RWPE1 (cell line): ENCODE measurements at regions not wholly inside any gene's neighbourhood (a gene's known extent, or its start where the extent isn't known, plus 50 kb on each side); places are given as distances from the start of the nearest gene placed in this dataset.

Experiments used
- CTCF ChIA-PET: fragments of 350-600 bp; sonication (Branson Sonifier 250); formaldehyde crosslinking; extraction: SDS; loops from one replicate; lab custom pipeline; 2021; lab: Yijun Ruan, JAX
- POLR2A ChIA-PET: fragments of 400-600 bp; formaldehyde crosslinking; extraction: SDS; loops from one replicate; lab custom pipeline; 2020; ENCODE audit warnings: antibody characterized with exemption; ENCODE audit not compliant: low non-redundant PET; lab: Yijun Ruan, JAX
- DNase-seq: peaks from one replicate; pipeline ENCODE4 v3.0.0; 2012; ENCODE audit warnings: low spot score
- H3K27ac ChIP-seq: fragments of 450-650 bp; 2 replicates; pipeline ENCODE4 v1.5.1; 2017
- CTCF ChIP-seq: fragments of 450-650 bp; conservative IDR thresholded peaks from 2 replicates; pipeline ENCODE4 v1.5.1; 2017; ENCODE audit warnings: low read depth, mild to moderate bottlenecking

DNA sequence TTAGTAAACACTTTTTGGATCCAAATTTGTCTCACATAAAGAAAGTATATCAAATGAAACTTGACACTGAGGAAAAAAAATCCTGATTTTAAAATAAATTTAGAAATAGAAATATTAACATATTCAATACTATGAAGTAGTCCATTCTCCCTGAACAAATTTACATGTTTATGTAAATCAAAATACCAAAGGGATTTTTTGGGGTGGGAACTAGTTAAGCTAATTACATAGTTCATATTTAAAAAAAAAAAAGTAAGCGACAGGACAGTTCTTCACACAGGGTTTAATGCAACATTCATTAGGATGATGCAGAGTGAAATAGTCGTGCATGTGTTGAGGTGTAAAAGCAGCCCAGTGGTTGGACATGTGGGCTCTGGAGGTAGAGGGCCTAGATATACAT is 433.5 kb upstream of the B3GALT2 start:
- no peak for DNase-seq
- no peak overlapping the region for H3K27ac ChIP-seq
- TF ChIP-seq CTCF, result no peak
- ChIA-PET POLR2A (no interaction called here), CTCF (no interaction called here)

DNA sequence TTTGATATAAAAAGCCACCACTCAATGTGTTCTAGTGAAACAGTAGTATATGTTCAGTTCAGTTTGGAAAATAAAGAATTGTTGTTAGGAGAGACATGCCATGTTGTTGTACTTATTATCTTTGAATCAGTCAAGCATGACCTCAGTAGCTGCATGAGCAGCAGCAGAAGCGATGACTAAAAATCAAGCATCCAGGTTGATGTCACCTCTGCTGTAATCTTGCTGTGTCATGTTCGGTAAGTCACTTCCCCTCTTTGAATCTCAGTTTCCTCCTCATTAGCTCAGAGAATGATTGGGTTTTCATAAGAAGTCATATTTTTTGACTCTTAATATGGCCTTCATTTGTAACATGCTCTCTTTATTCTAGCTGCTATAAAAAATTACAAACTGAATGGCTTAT is 428.4 kb upstream of the B3GALT2 start:
- no peak for DNase-seq
- no peak for TF ChIP-seq CTCF
- CTCF ChIA-PET, result no interaction called here
- H3K27ac ChIP-seq, result no peak overlapping the region
- POLR2A ChIA-PET, result no interaction called here

DNA sequence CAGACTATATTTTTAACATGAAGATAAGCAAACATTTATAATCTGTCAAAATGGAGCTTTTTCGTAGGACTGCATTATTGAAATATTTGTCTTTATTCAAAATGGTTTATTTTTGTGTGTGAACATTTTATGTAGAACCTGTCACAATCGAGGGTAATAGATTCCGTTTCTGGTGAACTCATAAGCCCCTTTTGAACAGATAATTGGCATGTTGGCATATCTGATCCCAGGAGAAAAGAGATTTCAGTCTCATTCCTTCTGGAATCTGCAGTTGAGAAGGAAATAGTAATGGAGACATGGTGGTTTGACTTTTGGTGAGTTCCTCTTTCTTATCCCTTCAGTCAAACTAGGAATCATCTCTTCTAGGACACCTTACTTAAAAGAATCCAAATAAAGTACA is 427.9 kb upstream of the B3GALT2 start:
- POLR2A ChIA-PET, result no interaction called here

GRCh38 chr1:193613041-193613440 is 426.6 kb upstream of the B3GALT2 start:
- POLR2A ChIA-PET, result no interaction called here
- no peak for TF ChIP-seq CTCF
- no peak for DNase-seq
- H3K27ac ChIP-seq, result no peak overlapping the region
- CTCF ChIA-PET, result no interaction called here

More for the DNA sequence above, 427.9 kb upstream of the B3GALT2 start:
- no peak overlapping the region for H3K27ac ChIP-seq
- CTCF ChIA-PET, result no interaction called here
- DNase-seq, result no peak
- no peak for TF ChIP-seq CTCF

- ChIA-PET POLR2A (interaction anchor here (0.6 kb wide), 1 partner anchor 171 kb away, joined by 3 read pairs; no protein-coding TSS in a partner anchor), CTCF (no interaction called here)
- H3K27ac ChIP-seq, result no peak overlapping the region
- DNase-seq, result no peak
- no peak for TF ChIP-seq CTCF
Observed at GRCh38 chr1:193609592-193609991, 423.2 kb upstream of the B3GALT2 start.

DNA sequence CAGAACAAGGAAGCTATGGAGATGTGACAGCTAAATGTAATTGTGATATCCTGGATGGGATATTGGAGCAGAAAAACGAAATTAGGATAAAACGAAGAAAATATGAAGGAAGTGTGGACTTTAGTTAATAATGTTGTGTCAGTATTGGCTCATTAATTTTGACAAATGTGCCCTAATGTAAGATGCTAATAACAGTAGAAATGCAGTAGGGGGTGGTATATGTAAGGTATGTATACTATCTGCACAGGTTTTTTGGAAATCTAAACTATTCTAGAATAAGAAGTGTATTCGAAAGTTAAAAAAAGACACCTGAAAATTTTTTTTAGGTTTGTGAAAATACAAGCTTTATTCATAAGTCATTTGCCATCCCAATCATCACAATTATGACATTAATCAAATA is 421.4 kb upstream of the B3GALT2 start:
- no peak for DNase-seq
- TF ChIP-seq CTCF, result no peak
- ChIA-PET POLR2A (no interaction called here), CTCF (interaction anchor here (0.6 kb wide), 1 partner anchor 1958 kb away, joined by 3 read pairs; no protein-coding TSS in a partner anchor)
- no peak overlapping the region for H3K27ac ChIP-seq

- ChIA-PET CTCF (no interaction called here), POLR2A (no interaction called here)
- TF ChIP-seq CTCF, result no peak
- no peak for DNase-seq
- H3K27ac ChIP-seq, result no peak overlapping the region
Observed at GRCh38 chr1:193606035-193606434, 419.6 kb upstream of the B3GALT2 start.
